ENCODE measurements at regions not wholly inside any gene's neighbourhood (a gene's known extent, or its start where the extent isn't known, plus 50 kb on each side); places are given as distances from the start of the nearest gene placed in this dataset.

GRCh38 chr13:74966275-74966674 is 515.7 kb downstream of the TBC1D4 start:
- H3K4me3 ChIP-seq (ENCODE audit: low read depth, low read length): no peak overlapping the region
- DNase-seq (ENCODE audit: low read depth): no peak
- no peak for TF ChIP-seq CTCF (IDR thresholded peaks at IDR 0.05; ENCODE audit: insufficient read depth, low read depth, low read length, missing control alignments)

GRCh38 chr13:74945637-74946036 is 536.3 kb downstream of the TBC1D4 start:
- DNase-seq (ENCODE audit: low read depth): no peak
- no peak for TF ChIP-seq CTCF (IDR thresholded peaks at IDR 0.05; ENCODE audit: insufficient read depth, low read depth, low read length, missing control alignments)
- H3K4me3 ChIP-seq (ENCODE audit: low read depth, low read length): no peak overlapping the region

- no peak for TF ChIP-seq CTCF (IDR thresholded peaks at IDR 0.05; ENCODE audit: insufficient read depth, low read depth, low read length, missing control alignments)
- no peak for DNase-seq (ENCODE audit: low read depth)
- H3K4me3 ChIP-seq (ENCODE audit: low read depth, low read length): no peak overlapping the region
Observed at GRCh38 chr13:74931698-74932433, 550.1 kb downstream of the TBC1D4 start.

GRCh38 chr13:74930402-74931165 is 551.4 kb downstream of the TBC1D4 start:
- no peak overlapping the region for H3K4me3 ChIP-seq (ENCODE audit: low read depth, low read length)
- no peak for TF ChIP-seq CTCF (IDR thresholded peaks at IDR 0.05; ENCODE audit: insufficient read depth, low read depth, low read length, missing control alignments)
- no peak for DNase-seq (ENCODE audit: low read depth)

- no peak for TF ChIP-seq CTCF (IDR thresholded peaks at IDR 0.05; ENCODE audit: insufficient read depth, low read depth, low read length, missing control alignments)
- DNase-seq (ENCODE audit: low read depth): no peak
- H3K4me3 ChIP-seq (ENCODE audit: low read depth, low read length): no peak overlapping the region
Observed at GRCh38 chr13:74929436-74929835, 552.5 kb downstream of the TBC1D4 start.

- no peak overlapping the region for H3K4me3 ChIP-seq (ENCODE audit: low read depth, low read length)
- no peak for TF ChIP-seq CTCF (IDR thresholded peaks at IDR 0.05; ENCODE audit: insufficient read depth, low read depth, low read length, missing control alignments)
- DNase-seq (ENCODE audit: low read depth): no peak
Observed at GRCh38 chr13:74927823-74928222, 554.1 kb downstream of the TBC1D4 start.
